Hematopoietic multipotent progenitor cell treated with erythropoietin and hydrocortisone succinate and interleukin-3 and kit ligand, for 6 days (in vitro differentiated cells): ENCODE measurements at regions not wholly inside any gene's neighbourhood (a gene's known extent, or its start where the extent isn't known, plus 50 kb on each side); places are given as distances from the start of the nearest gene placed in this dataset.
"Not testable (repeated sequence)": the region's sequence is repeated elsewhere in the genome, so short reads cannot be mapped to it uniquely, and the experiment has no call there.

ENCODE experiments used
- DNase-seq: peaks from one replicate; pipeline ENCODE4 v3.0.0-alpha.2; 2015

- no peak for DNase-seq
Measured at GRCh38 chr20:43836790-43837189, 77.9 kb upstream of the TOX2 start.

- no peak for DNase-seq
Measured at GRCh38 chr20:43835944-43836508, 78.6 kb upstream of the TOX2 start.

GRCh38 chr20:43833511-43834395, 80.9 kb upstream of the TOX2 start:
- no peak for DNase-seq

- no peak for DNase-seq
Measured at GRCh38 chr20:43832961-43833360, 81.7 kb upstream of the TOX2 start.

GRCh38 chr20:43832096-43832816, 82.4 kb upstream of the TOX2 start:
- no peak for DNase-seq

GRCh38 chr20:43831481-43832065, 83.1 kb upstream of the TOX2 start:
- DNase-seq = no peak

GRCh38 chr20:43830883-43831282, 83.8 kb upstream of the TOX2 start:
- DNase-seq = no peak

- no peak for DNase-seq
Measured at GRCh38 chr20:43829951-43830690, 84.5 kb upstream of the TOX2 start.

GRCh38 chr20:43827940-43828562, 86.6 kb upstream of the TOX2 start:
- no peak for DNase-seq

- not testable (repeated sequence) for DNase-seq
Measured at GRCh38 chr20:43826943-43827342, 87.7 kb upstream of the TOX2 start.

- DNase-seq = no peak
Measured at GRCh38 chr20:43825581-43825980, 89.1 kb upstream of the TOX2 start.

- no peak for DNase-seq
Measured at GRCh38 chr20:43825051-43825402, 89.6 kb upstream of the TOX2 start.

- peak; percentile 3 for DNase-seq
Measured at GRCh38 chr20:43824309-43825050, 90.2 kb upstream of the TOX2 start.

- no peak for DNase-seq
Measured at GRCh38 chr20:43821795-43822194, 92.9 kb upstream of the TOX2 start.

- no peak for DNase-seq
Measured at GRCh38 chr20:43820731-43821330, 93.8 kb upstream of the TOX2 start.

- DNase-seq = no peak
Measured at GRCh38 chr20:43812216-43812615, 85.4 kb upstream of the GTSF1L start.

- no peak for DNase-seq
Measured at GRCh38 chr20:43809206-43809819, 82.5 kb upstream of the GTSF1L start.

GRCh38 chr20:43804781-43805180, 78.0 kb upstream of the GTSF1L start:
- no peak for DNase-seq

GRCh38 chr20:43803276-43803675, 76.5 kb upstream of the GTSF1L start:
- DNase-seq = no peak

- no peak for DNase-seq
Measured at GRCh38 chr20:43800186-43800585, 73.4 kb upstream of the GTSF1L start.

GRCh38 chr20:43799741-43800140, 72.9 kb upstream of the GTSF1L start:
- no peak for DNase-seq
